ENCODE measurements at regions not wholly inside any gene's neighbourhood (a gene's known extent, or its start where the extent isn't known, plus 50 kb on each side); places are given as distances from the start of the nearest gene placed in this dataset.

- TF ChIP-seq CTCF (IDR thresholded peaks at IDR 0.05) (no peak), POLR2A (IDR thresholded peaks at IDR 0.05) (no peak)
These were observed 58.5 kb upstream of the METAP2 start for GRCh38 chr12:95415451-95415850.
